PC-3 (cell line): ENCODE measurements at regions not wholly inside any gene's neighbourhood (a gene's known extent, or its start where the extent isn't known, plus 50 kb on each side); places are given as distances from the start of the nearest gene placed in this dataset.
"Not testable (repeated sequence)": the region's sequence is repeated elsewhere in the genome, so short reads cannot be mapped to it uniquely, and the experiment has no call there.

Source experiments
- ATAC-seq: fragments of 200-7000 bp; cut with Tn5 transposase; 2 replicates; pipeline ENCODE4 v1.9.1; 2020; ENCODE audit warnings: mild to moderate bottlenecking, moderate library complexity
- BruUV-seq: library from RNA; stranded (reverse); fragments of 400-500 nt; replicated peaks from 2 replicates; lab custom pipeline; 2021; lab: Mats Ljungman, UMichigan
- CTCF ChIA-PET: fragments of 300-600 bp; sonication (Branson Sonifier 250); formaldehyde crosslinking; loops from one replicate; lab custom pipeline; 2022; ENCODE audit warnings: antibody characterized with exemption; lab: Charles Lee
- POLR2A ChIA-PET: fragments of 300-600 bp; sonication (Branson Sonifier 250); formaldehyde crosslinking; loops from one replicate; lab custom pipeline; 2022; ENCODE audit warnings: antibody characterized with exemption; ENCODE audit not compliant: unreplicated experiment; lab: Charles Lee
- DNase-seq: peaks from one replicate; pipeline ENCODE4 v3.0.0-alpha.2; 2015
- H2AFZ ChIP-seq: fragments of 300-600 bp; sonication (generic); 2 replicates; pipeline ENCODE4 v1.6.0; 2016; ENCODE audit warnings: antibody characterized with exemption, low read length
- H3F3A ChIP-seq: fragments of 300-600 bp; sonication (generic); one replicate; pipeline ENCODE4 v1.6.0; 2017; ENCODE audit warnings: antibody characterized with exemption, low read length, control low read depth, mild to moderate bottlenecking; ENCODE audit not compliant: unreplicated experiment
- H3K27ac ChIP-seq: fragments of 300-600 bp; sonication (generic); 2 replicates; pipeline ENCODE4 v1.5.1; 2016; ENCODE audit warnings: mild to moderate bottlenecking, low read length
- H3K27me3 ChIP-seq: fragments of 300-600 bp; sonication (generic); 2 replicates; pipeline ENCODE4 v1.6.1; 2016; ENCODE audit warnings: low read length, mixed read lengths
- H3K36me3 ChIP-seq: fragments of 300-600 bp; sonication (generic); 2 replicates; pipeline ENCODE4 v1.6.1; 2016; ENCODE audit warnings: low read depth, mixed run types, low read length, mixed read lengths
- H3K4me1 ChIP-seq: fragments of 300-600 bp; sonication (generic); 2 replicates; pipeline ENCODE4 v1.5.1; 2016; ENCODE audit warnings: low read length; ENCODE audit not compliant: insufficient read depth
- H3K4me2 ChIP-seq: fragments of 300-600 bp; sonication (generic); 2 replicates; pipeline ENCODE4 v1.6.0; 2016; ENCODE audit warnings: low read length
- H3K4me3 ChIP-seq: fragments of 300-600 bp; sonication (generic); 2 replicates; pipeline ENCODE4 v1.5.1; 2016; ENCODE audit warnings: mild to moderate bottlenecking, low read length, mixed read lengths
- H3K79me2 ChIP-seq: fragments of 300-600 bp; sonication (generic); 2 replicates; pipeline ENCODE4 v1.6.1; 2017; ENCODE audit warnings: low read length, mixed read lengths
- H3K9ac ChIP-seq: fragments of 300-600 bp; sonication (generic); 2 replicates; pipeline ENCODE4 v1.6.0; 2016; ENCODE audit warnings: mild to moderate bottlenecking, low read length
- H3K9me2 ChIP-seq: fragments of 300-600 bp; sonication (generic); replicated peaks from 2 replicates; pipeline ENCODE4 v1.6.1; 2016; ENCODE audit warnings: mixed run types, low read length, mixed read lengths
- H3K9me3 ChIP-seq: fragments of 300-600 bp; sonication (generic); 2 replicates; pipeline ENCODE4 v1.6.1; 2016; ENCODE audit warnings: low read length, mixed read lengths
- H4K20me1 ChIP-seq: fragments of 300-600 bp; sonication (generic); 2 replicates; pipeline ENCODE4 v1.6.1; 2016; ENCODE audit warnings: low read length, mixed read lengths
- CTCF ChIP-seq: fragments of 300-600 bp; sonication (generic); conservative IDR thresholded peaks from 2 replicates; pipeline ENCODE4 v1.5.1; 2017; ENCODE audit warnings: antibody characterized with exemption, low read depth, mild to moderate bottlenecking, low read length
- EZH2 ChIP-seq: fragments of 300-600 bp; sonication (generic); IDR thresholded peaks from one replicate; pipeline ENCODE4 v1.6.1; 2017; ENCODE audit warnings: antibody characterized with exemption, mild to moderate bottlenecking, low read length; ENCODE audit not compliant: unreplicated experiment
- EZH2phosphoT487 ChIP-seq: fragments of 300-600 bp; sonication (generic); IDR thresholded peaks from 2 replicates; pipeline ENCODE4 v1.6.1; 2018; ENCODE audit warnings: mild to moderate bottlenecking, antibody characterized with exemption, low read length, borderline replicate concordance
- intact Hi-C: fragments of 100-400 bp; cut with micrococcal nuclease; formaldehyde crosslinking; loops from 2 replicates; pipeline ENCODE4 v1.9.0; 2023

GRCh38 chr16:29291329-29292271, 114.9 kb downstream of the NPIPB11 start:
- H3K27me3 ChIP-seq, H3K9me2 ChIP-seq, POLR2A ChIA-PET, H3K4me3 ChIP-seq, H3K9me3 ChIP-seq, CTCF ChIA-PET, H4K20me1 ChIP-seq, H3K36me3 ChIP-seq, intact Hi-C loops, DNase-seq, H2AFZ ChIP-seq, H3K4me1 ChIP-seq, H3K79me2 ChIP-seq, H3F3A ChIP-seq: not testable (repeated sequence)
- Histone ChIP-seq H3K9ac (peak overlapping the region; percentile 53), H3K27ac (peak overlapping the region; percentile 29; the same call in 1 of the 2 replicates), H3K4me2 (peak overlapping the region; percentile 49; the same call in 1 of the 2 replicates)
- BruUV-seq = TSS peak; percentile 84
- ATAC-seq = peak; percentile 14

GRCh38 chr16:29290631-29291247, 115.8 kb downstream of the NPIPB11 start:
- Histone ChIP-seq H3K79me2 (no peaks in the 10 kb centered on the region), H3K4me2 (peak overlapping the region; percentile 74), H3K36me3 (no peaks in the 10 kb centered on the region), H3K27me3 (no peaks in the 10 kb centered on the region), H3F3A (no peaks in the 10 kb centered on the region), H3K9me3 (no peaks in the 10 kb centered on the region), H3K9ac (peak overlapping the region; percentile 76), H4K20me1 (no peaks in the 10 kb centered on the region), H3K4me1 (peaks cover 6% of the 10 kb centered on the region; the same call in 1 of the 2 replicates), H2AFZ (no peak overlapping the region), H3K9me2 (no peaks in the 10 kb centered on the region), H3K4me3 (peak overlapping the region; percentile 58), H3K27ac (peak overlapping the region; percentile 55)
- TF ChIP-seq EZH2 (no peak), EZH2phosphoT487 (no peak), CTCF (no peak)
- ATAC-seq (peak; percentile 93), DNase-seq (peak; percentile 92)
- TSS peak; percentile 21 for BruUV-seq
- ChIA-PET CTCF (no interaction called here), POLR2A (interaction anchor here (0.6 kb wide), 1 partner anchor 170 kb away, joined by 3 read pairs; no protein-coding TSS in a partner anchor)
- intact Hi-C loops = no loop called here

DNA sequence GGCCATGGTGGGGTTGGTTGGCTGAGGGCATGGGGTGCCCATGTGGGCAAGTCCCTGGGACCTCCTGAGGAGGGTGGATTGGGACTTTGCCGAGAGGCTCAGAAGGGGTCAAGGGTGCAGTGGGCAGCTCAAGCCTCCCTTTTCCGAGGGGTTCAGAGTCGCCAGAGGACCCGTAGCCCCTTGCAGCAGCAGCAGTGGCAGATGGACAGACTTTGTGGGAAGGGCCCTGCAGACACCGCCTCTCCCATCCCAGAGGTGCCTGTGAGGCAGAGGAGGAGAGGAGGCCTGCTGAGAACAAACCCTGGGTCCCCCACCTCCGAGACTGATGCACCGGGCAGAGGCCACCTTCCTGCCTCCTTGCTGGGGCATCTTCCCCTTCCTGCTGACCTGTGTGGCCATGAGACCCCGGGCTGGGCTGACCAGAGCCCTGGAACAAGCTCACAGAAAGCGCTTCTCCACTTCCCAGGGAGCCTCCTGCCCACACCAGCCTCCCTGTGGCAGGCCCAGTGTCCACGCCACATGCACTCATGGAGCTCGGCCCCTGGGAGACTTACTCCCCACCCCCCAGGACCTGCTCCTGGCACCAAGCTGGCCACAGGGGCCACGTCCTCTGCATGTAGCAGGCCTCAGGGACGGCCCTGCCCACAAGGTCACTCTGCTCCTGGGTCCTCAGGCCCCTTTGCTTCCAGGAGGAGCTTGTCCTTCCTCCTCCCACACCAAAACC, 116.8 kb downstream of the NPIPB11 start:
- H3K4me2 ChIP-seq, H3K4me3 ChIP-seq, H3K27me3 ChIP-seq, ATAC-seq, DNase-seq, H3K79me2 ChIP-seq, H3K9me3 ChIP-seq, H3K36me3 ChIP-seq, H2AFZ ChIP-seq, H3K9ac ChIP-seq, H3F3A ChIP-seq, H4K20me1 ChIP-seq, BruUV-seq, CTCF ChIA-PET, H3K27ac ChIP-seq, POLR2A ChIA-PET, H3K4me1 ChIP-seq, H3K9me2 ChIP-seq, intact Hi-C loops: not testable (repeated sequence)

GRCh38 chr16:29288711-29289474, 117.6 kb downstream of the NPIPB11 start:
- CTCF ChIA-PET = not testable (repeated sequence)

More at GRCh38 chr16:29288711-29289474, 117.6 kb downstream of the NPIPB11 start:
- BruUV-seq, H4K20me1 ChIP-seq, H3K4me1 ChIP-seq, POLR2A ChIA-PET, H3K27me3 ChIP-seq, H3K9me2 ChIP-seq, H3K9me3 ChIP-seq, H3K79me2 ChIP-seq, H3K9ac ChIP-seq, DNase-seq, H3K4me3 ChIP-seq, H2AFZ ChIP-seq, H3K27ac ChIP-seq, H3K4me2 ChIP-seq, H3F3A ChIP-seq, intact Hi-C loops, ATAC-seq, H3K36me3 ChIP-seq: not testable (repeated sequence)
